ENCODE measurements at regions not wholly inside any gene's neighbourhood (a gene's known extent, or its start where the extent isn't known, plus 50 kb on each side); places are given as distances from the start of the nearest gene placed in this dataset.

- TF ChIP-seq MYC (IDR thresholded peaks at IDR 0.05; ENCODE audit: low read depth, low read length) (no peak), CTCF (IDR thresholded peaks at IDR 0.05; ENCODE audit: low read depth, low read length) (no peak), MAX (IDR thresholded peaks at IDR 0.05; ENCODE audit: low read depth, low read length) (no peak), POLR2A (IDR thresholded peaks at IDR 0.05; ENCODE audit: extremely low read depth, insufficient read length) (no peak)
- H3K4me3 ChIP-seq (ENCODE audit: low read depth, low read length), result no peak overlapping the region
- no peak for DNase-seq (ENCODE audit: low read depth)
Measured at GRCh38 chr6:167758309-167759023, 68.2 kb upstream of the AFDN start.

- DNase-seq (ENCODE audit: low read depth), result no peak
- no peak overlapping the region for H3K4me3 ChIP-seq (ENCODE audit: low read depth, low read length)
- TF ChIP-seq MAX (IDR thresholded peaks at IDR 0.05; ENCODE audit: low read depth, low read length) (no peak), MYC (IDR thresholded peaks at IDR 0.05; ENCODE audit: low read depth, low read length) (no peak), POLR2A (IDR thresholded peaks at IDR 0.05; ENCODE audit: extremely low read depth, insufficient read length) (no peak), CTCF (IDR thresholded peaks at IDR 0.05; ENCODE audit: low read depth, low read length) (no peak)
Measured at GRCh38 chr6:167759206-167759605, 67.5 kb upstream of the AFDN start.

GRCh38 chr6:167759912-167760311 lies 66.8 kb upstream of the AFDN start:
- TF ChIP-seq MAX (IDR thresholded peaks at IDR 0.05; ENCODE audit: low read depth, low read length) (no peak), CTCF (IDR thresholded peaks at IDR 0.05; ENCODE audit: low read depth, low read length) (no peak), POLR2A (IDR thresholded peaks at IDR 0.05; ENCODE audit: extremely low read depth, insufficient read length) (no peak), MYC (IDR thresholded peaks at IDR 0.05; ENCODE audit: low read depth, low read length) (no peak)
- DNase-seq (ENCODE audit: low read depth), result no peak
- H3K4me3 ChIP-seq (ENCODE audit: low read depth, low read length), result no peak overlapping the region

GRCh38 chr6:167760979-167761793 lies 65.5 kb upstream of the AFDN start:
- no peak overlapping the region for H3K4me3 ChIP-seq (ENCODE audit: low read depth, low read length)
- TF ChIP-seq CTCF (IDR thresholded peaks at IDR 0.05; ENCODE audit: low read depth, low read length) (no peak), MAX (IDR thresholded peaks at IDR 0.05; ENCODE audit: low read depth, low read length) (no peak), POLR2A (IDR thresholded peaks at IDR 0.05; ENCODE audit: extremely low read depth, insufficient read length) (no peak), MYC (IDR thresholded peaks at IDR 0.05; ENCODE audit: low read depth, low read length) (no peak)
- DNase-seq (ENCODE audit: low read depth), result no peak

GRCh38 chr6:167761794-167762258 lies 64.9 kb upstream of the AFDN start:
- no peak overlapping the region for H3K4me3 ChIP-seq (ENCODE audit: low read depth, low read length)
- TF ChIP-seq POLR2A (IDR thresholded peaks at IDR 0.05; ENCODE audit: extremely low read depth, insufficient read length) (no peak), MYC (IDR thresholded peaks at IDR 0.05; ENCODE audit: low read depth, low read length) (no peak), CTCF (IDR thresholded peaks at IDR 0.05; ENCODE audit: low read depth, low read length) (no peak), MAX (IDR thresholded peaks at IDR 0.05; ENCODE audit: low read depth, low read length) (no peak)
- no peak for DNase-seq (ENCODE audit: low read depth)
